ENCODE measurements at regions not wholly inside any gene's neighbourhood (a gene's known extent, or its start where the extent isn't known, plus 50 kb on each side); places are given as distances from the start of the nearest gene placed in this dataset.

DNA sequence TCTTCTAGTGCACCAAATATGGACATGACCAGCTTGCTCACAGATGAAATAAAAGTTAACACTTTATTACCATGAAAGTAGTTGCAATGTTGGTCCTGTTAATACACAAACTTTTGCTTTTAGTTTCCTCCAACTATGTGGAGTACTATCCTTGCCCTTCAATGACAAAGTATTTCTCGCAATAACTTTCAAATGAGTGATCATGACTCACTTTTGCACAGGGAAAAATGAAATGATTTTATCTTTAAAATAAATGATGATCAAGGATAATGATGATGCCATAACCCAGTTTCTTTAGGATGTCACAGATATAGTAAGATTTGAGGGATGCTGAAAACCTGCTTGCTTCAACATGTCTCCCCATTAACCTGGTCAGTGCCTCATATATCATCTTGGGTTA, 254.0 kb upstream of the KITLG start:
- TF ChIP-seq, protein P1, sequence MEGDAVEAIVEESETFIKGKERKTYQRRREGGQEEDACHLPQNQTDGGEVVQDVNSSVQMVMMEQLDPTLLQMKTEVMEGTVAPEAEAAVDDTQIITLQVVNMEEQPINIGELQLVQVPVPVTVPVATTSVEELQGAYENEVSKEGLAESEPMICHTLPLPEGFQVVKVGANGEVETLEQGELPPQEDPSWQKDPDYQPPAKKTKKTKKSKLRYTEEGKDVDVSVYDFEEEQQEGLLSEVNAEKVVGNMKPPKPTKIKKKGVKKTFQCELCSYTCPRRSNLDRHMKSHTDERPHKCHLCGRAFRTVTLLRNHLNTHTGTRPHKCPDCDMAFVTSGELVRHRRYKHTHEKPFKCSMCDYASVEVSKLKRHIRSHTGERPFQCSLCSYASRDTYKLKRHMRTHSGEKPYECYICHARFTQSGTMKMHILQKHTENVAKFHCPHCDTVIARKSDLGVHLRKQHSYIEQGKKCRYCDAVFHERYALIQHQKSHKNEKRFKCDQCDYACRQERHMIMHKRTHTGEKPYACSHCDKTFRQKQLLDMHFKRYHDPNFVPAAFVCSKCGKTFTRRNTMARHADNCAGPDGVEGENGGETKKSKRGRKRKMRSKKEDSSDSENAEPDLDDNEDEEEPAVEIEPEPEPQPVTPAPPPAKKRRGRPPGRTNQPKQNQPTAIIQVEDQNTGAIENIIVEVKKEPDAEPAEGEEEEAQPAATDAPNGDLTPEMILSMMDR (conservative IDR thresholded peaks at IDR 0.05; ENCODE audit: low read length): no peak
- no peak for TF ChIP-seq EZH2phosphoT487 (IDR thresholded peaks at IDR 0.05; ENCODE audit: borderline replicate concordance, low read depth, low read length)
